GM18505 (cell line): ENCODE measurements at regions not wholly inside any gene's neighbourhood (a gene's known extent, or its start where the extent isn't known, plus 50 kb on each side); places are given as distances from the start of the nearest gene placed in this dataset.

Experiments used
- ATAC-seq: cut with Tn5 transposase; IDR thresholded peaks from one replicate; pipeline ENCODE4 v1.9.1; 2021; ENCODE audit not compliant: unreplicated experiment
- POLR2A ChIP-seq: IDR thresholded peaks from 4 replicates; pipeline ENCODE4 v1.6.1; 2011; ENCODE audit warnings: borderline replicate concordance; ENCODE audit not compliant: insufficient read depth, insufficient read length; ENCODE audit errors: extremely low read depth

DNA sequence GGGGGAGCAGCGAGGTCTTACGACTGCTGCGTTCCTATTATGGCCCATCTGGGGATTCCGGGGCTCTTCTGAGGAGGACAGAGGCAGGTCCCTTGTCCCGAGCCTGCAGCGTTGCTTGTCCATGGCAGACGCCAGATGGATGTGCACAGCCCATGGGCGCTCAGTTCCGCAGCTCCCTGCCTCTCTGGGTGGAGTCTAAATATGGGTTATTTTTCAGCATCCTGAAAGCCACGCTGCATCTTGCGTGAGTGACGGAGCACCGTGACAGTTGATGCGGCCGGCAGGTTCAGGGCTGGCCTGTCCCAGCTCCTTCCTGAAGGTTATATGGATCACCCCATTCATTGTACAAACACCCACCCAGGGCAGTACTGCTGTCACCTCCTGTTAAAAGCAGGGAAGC lies 1169.4 kb downstream of the BRD1 start:
- ATAC-seq = no peak
- TF ChIP-seq POLR2A = no peak

DNA sequence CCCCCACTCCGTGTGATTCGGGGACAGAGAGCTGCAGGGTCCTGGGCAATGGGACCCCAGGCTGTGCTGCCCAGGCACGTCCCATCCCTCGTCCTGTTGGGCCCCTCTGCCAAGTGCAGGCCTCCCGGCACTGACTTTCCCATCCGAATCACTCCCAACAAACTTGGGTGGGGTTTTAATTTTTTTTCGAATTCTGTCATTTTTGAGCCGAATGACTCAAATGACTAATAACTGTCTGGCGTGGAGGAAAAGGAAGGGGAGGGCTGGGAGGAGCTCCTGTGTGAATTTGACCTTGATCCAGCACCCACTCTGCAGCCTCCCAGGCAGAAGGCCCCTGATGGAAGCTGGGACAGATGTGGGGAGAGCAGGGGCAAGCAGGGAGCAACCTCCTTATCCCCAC lies 1173.2 kb downstream of the BRD1 start:
- no peak for ATAC-seq
- no peak for TF ChIP-seq POLR2A

DNA sequence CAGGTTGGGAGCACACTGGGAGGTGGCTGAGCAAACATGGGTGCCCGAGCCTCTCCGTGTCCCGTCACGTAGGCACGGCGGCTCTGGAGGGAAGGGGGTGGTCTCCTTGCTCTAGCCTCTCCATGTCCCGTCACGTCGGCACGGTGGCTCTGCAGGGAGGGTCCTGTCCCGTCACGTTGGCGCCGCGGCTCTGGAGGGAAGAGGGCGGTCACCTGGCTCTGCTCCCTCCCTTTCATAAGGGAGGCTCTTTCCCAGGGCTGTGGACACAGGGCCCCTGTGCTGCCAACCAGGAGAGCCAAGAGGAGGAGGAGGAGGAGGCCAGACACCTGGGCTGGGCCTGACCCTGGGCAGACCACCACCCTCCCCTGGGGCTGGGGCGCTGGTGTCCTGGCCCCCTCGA lies 1173.7 kb downstream of the BRD1 start:
- no peak for TF ChIP-seq POLR2A
- ATAC-seq = no peak

DNA sequence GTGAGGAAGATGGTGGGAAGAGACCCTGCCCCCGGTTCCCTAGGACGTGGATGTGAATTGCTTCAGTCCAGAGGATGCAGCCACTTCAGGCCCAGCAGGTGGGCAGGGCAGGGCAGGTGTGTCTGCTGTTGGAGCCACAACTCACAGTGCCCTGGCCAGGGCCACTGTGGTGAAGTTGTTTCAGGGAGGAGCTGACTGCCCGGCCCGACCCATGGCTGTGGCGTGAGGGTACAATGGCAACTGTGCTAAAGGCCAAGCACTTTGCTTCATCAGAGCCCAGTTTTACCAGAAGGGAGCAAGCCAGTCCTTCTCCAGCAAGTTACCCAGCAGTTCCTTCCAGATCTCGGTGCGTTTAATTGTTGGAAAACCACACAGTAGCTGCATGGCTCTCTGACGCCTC lies 1174.4 kb downstream of the BRD1 start:
- no peak for TF ChIP-seq POLR2A
- no peak for ATAC-seq

DNA sequence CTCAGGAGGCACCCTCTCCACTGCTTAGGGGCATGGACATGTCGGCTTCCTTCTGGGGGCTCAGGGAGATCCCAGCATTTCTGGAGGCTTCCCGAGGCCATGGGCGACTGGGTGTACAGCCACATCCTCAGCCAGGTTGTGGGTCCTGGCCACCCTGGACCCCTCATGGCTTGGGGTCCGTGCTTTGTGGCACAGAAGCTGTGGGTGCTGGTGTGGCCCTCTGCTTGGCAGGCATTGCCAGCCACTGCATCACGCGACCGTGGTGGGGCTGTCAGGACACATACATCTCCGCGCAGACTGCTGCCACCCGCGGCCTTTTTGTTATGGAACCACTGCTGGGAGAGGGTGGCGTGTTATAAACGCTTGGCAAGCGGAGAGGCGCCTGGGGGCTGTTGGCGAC lies 1174.9 kb downstream of the BRD1 start:
- no peak for TF ChIP-seq POLR2A
- no peak for ATAC-seq

DNA sequence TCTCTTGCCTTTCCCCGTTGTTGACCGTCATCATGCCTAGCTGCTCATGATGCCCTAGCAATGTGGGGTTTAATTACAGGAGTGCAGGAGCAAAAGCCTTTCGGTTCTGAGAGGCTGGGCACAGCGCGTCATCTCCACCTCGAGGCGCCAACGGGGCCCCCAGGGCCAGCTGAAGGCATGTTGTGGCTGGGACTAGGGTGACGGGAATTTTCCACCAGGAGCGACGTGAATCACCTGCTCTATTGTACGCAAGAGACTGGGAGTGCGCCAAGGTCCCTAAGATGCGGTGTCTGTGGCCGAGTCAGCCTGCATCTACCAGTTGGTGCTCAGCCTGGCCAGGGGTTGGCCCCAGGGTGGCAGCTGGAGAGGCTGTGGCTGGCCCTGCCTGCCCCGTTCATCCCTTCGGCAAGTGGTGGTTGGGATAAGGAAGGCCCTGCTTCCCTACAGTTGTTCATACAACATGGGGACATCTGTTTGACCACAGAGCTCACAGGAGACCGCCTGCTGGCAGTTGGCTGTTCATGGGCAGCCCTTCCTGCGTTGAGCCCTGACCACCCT lies 1175.6 kb downstream of the BRD1 start:
- TF ChIP-seq POLR2A = no peak
- no peak for ATAC-seq

DNA sequence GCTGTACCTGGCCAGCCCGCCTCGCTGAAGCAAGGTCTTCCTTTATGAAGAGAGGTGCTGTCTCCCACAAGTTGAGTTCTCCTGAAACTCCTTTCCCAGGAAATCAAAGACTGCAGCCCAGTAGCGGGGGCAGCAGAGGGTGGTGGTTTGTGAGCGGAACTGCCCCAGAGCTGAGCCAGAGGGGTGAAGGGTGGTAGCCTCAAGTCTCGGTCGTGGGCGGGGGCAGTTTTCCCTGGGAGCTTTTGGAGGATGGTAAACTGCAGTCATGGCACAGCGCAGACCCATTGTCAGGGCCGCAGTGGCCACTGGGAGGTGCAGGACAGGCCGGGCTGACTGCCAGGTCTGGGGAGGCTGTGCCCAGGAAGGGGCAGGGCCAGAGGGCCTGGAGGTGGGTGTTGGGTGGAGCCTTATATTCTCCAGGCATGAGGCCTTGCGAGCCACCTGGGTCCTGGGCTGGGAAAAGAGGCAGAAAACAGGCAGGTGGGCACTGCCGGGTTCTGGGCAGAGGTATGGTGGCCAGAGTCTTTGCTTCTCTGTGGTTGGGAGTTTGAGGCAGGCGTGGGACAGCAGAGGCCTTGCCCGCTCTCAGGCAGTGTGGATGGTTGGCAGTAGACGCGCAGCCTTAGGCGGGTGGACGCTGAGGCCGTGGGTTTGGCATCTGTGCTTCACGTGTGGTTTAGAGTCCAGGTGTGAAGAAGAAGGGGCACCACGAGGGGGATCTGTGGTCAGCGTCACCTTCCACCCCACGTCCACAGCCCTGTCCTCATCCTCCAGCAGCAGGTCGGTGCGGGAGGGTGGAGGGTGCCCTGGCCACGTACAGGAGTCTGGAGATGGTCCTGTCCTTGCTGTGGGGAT lies 1176.4 kb downstream of the BRD1 start:
- no peak for TF ChIP-seq POLR2A

DNA sequence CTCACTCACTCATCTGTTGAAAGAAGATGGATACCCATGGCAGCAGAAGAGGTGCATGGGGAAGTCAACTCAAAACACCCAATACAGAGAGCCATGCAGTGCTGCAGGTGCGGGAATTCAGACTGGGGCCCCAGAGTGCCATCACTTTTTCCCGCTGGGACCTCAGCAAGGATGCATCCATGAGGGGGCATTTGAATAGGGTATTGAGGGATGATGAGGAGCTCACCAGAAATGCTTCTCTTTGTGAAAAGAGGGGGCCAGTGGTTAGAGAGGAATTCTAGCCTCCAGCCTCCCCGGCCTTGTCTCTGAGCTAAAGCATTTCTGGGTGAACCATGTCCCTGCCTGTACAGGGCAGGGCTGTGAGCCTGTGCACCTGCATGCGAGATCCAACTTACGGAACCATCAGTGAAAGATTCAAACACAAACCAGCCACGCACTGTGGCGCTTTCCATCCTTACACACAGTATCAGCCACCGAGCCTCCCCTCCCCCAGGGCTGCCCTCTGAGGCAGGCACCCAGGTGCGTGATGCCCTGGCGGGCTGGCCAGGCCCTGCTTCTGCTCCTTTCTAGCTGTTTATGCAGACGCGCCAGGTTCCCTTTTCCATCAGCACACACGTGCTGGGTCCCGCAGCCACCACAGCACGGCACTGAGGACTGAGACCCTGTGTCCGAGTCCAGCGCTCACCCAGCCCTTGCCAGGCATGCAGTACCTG lies 1177.2 kb downstream of the BRD1 start:
- no peak for ATAC-seq
- TF ChIP-seq POLR2A = no peak

More for the DNA sequence above, 1176.4 kb downstream of the BRD1 start:
- ATAC-seq = no peak

DNA sequence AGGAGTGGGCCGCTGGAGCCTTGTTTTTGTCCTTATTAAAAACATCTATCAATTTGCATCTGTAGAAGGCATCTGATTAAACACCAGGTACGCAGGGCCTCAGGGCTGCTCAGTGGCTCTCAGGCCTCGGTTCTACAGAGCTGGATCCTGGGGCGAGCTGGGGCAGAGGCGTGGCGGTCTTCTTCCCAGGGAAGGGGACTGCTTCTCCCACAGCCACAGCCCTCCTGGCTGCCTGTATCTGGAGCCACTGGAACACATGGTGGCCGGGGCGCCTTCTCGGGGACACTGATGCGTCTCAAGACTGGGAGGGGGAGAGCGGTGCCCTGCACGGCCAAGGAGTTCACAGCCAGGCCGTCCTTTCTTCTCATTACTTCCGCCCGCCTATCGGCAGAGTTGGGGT lies 1178.2 kb downstream of the BRD1 start:
- ATAC-seq = no peak
- TF ChIP-seq POLR2A = no peak

DNA sequence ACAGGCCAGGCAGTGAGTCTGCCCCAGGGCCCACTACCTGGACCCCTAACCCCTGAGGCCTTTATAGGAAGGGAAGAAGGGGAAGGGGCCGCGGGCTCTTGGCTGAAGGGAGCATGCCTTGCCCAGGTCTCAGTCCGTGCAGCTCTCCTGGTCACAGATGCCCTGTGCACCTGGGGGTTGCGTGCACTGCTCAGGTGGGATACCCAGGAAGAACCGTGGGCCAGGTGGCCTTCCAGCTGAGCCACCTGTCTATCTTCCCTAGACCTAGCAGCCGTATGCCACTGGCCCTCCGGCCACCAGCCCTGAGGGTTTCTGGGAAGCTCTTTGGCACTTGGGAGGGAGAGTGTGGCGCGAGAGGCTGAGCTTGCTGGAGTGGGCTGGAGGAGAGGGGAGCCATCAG lies 1178.6 kb downstream of the BRD1 start:
- ATAC-seq = no peak
- no peak for TF ChIP-seq POLR2A

DNA sequence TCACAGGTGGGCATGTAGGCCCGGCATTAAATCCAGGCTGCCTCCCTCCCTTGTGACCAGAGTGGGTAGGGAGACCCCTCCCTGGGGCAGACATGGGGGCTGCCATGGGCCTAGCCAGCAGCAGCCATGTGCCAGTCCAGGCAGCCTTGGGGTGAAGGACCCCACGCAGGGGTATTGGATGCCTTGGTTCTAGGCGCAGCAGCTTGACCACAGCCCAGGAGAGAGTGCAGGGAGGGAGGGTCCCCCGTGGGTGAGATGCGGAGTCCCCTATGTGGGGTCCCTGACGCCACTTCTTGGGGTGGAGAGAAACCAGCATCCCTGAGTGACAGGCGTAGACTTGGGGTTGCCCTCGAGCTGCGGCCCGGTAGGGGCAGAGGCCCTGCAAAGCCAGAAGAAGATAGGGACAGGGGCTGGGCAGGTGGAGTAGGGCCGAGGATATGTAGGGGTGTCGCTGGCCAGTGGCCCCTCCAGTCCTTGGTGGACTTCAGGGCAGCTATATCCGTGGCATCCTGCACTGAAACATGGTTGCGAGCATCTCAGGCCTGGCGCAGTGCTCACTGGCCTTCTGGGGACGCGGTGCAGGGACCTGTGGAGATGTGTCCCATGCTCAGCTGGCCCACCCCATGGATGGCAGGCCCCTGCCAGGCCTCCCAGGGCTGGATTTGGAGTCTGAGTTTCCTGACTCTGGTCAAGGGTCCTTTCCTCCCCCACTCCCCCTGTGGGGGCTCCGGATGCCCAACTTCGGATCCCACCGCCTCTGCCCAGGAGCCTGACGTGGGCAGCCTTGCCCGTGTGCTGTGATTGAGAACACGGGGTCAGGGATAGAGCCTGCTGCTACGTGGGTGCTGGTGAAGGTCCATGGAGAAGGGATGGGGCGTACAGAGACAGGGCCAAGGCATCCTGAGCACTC lies 1179.8 kb downstream of the BRD1 start:
- no peak for TF ChIP-seq POLR2A
- no peak for ATAC-seq

DNA sequence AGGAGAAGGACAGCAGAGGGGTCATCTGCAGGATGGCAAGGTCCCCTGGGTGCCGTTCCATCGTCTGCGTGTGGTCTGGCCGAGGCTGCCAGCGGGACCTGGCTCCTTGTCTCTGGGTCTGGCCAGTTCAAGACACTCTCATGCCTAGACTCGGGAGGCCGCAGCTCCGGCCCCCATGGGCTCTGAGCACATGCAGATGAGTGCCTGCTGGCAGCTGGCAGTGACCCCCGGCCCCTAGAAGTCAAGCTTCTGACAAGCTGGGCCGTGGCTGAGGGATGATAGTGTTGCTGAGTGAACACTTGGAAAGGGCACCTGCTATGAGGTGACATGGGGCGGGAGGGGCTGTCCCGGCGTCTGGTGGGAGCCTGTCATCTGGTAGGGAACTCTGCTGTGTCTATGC lies 1180.6 kb downstream of the BRD1 start:
- TF ChIP-seq POLR2A = no peak
- ATAC-seq = no peak

DNA sequence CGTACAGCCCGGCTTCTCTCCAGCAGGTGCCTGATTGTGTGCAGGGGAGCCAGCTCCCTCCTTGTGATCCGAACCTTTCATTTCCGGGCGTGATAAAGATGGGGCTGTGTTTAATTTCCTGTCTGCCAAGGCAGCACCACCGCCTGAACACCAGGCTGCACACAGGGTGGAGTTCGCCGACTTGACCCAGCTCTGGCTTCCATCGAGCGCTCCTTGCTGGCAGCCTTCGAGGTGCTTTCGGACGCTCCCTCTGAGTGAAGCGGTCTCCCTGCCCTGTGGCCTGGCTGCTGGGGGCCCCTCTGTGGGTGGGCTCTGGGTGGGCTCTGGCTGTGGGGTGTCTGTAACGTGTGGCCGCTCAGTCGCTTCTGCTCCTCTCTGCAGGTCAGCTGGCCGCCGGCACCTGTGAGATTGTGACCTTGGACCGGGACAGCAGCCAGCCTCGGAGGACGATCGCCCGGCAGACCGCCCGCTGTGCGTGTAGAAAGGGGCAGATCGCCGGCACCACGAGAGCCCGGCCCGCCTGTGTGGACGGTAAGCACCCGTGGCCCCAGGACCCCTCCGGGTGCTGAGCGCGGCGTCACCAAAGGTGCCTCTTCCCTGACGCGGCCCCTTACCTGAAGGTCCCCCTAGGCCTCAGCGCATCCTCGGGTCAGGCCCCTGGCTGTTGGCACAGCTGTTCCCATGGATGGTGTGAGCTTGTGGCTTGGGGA lies 1181.3 kb downstream of the BRD1 start:
- ATAC-seq = no peak
- TF ChIP-seq POLR2A = no peak

DNA sequence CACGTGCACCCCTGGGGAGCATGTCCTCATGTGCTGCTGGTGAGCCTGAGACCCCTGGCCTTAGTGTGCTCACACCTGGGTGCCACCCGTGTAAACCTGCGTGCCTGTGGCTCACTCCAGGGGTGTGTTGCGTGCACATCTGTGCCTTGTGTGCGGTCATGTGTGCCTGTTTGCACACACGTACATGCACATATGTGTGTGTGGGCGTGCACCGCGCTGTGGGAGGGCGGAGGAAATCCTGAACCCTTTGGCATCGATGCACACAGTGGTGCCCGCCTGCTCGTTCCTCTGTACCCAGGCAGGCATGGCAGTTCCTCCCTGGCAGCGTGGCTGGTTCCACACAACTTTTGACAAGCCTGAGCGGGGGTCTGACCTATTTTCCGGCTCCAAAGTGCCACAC lies 1181.9 kb downstream of the BRD1 start:
- ATAC-seq = no peak
- no peak for TF ChIP-seq POLR2A
